ENCODE measurements at regions not wholly inside any gene's neighbourhood (a gene's known extent, or its start where the extent isn't known, plus 50 kb on each side); places are given as distances from the start of the nearest gene placed in this dataset.

- no peak overlapping the region for H3K4me3 ChIP-seq
Measured at GRCh38 chr4:83708500-83709175, 172.7 kb downstream of the GPAT3 start.

DNA sequence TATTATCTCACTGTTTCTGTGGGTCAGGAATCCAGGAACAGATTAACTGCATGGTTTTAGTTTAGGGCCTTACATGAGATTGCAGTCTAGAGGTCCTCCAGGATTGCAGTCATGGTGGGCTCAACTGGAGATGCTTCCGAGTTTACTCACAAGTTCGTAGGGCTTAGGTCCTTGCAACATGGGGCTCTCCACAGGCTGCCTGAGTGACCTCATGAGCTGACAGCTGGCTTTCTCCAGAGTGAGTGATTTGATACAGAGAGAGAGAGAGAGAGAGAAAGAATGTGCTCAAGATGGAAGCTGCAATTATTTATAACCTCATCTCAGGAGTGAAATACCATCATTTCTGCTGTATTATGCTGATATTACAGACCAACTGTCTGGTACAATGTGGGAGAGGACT is 168.9 kb downstream of the GPAT3 start:
- Histone ChIP-seq H3K4me3 (no peak overlapping the region), H3K9me3 (ENCODE audit: low read depth, low read length) (peaks cover 11% of the 10 kb centered on the region; the same call in 1 of the 2 replicates), H3K9ac (ENCODE audit: insufficient read length) (no peak overlapping the region), H3K36me3 (ENCODE audit: insufficient read depth, low read length) (no peaks in the 10 kb centered on the region), H3K27ac (no peak overlapping the region)
- no peak for TF ChIP-seq POLR2AphosphoS5 (IDR thresholded peaks at IDR 0.05; ENCODE audit: borderline replicate concordance, low read depth, low read length)
- TF ChIP-seq EZH2 (IDR thresholded peaks at IDR 0.05), result no peak
- no peak for TF ChIP-seq FOXP2 (optimal IDR thresholded peaks at IDR 0.05; ENCODE audit: control extremely low read depth, extremely low read length, insufficient read depth)
- no peak for DNase-seq (ENCODE audit: low read depth, low spot score)

More at GRCh38 chr4:83708500-83709175, 172.7 kb downstream of the GPAT3 start:
- no peaks in the 10 kb centered on the region for H3K36me3 ChIP-seq (ENCODE audit: insufficient read depth, low read length)
- TF ChIP-seq FOXP2 (optimal IDR thresholded peaks at IDR 0.05; ENCODE audit: control extremely low read depth, extremely low read length, insufficient read depth) (no peak), EZH2 (IDR thresholded peaks at IDR 0.05) (no peak)
- H3K9ac ChIP-seq (ENCODE audit: insufficient read length), result no peak overlapping the region
- peak overlapping the region; percentile 53 for H3K27ac ChIP-seq
- no peaks in the 10 kb centered on the region for H3K9me3 ChIP-seq (ENCODE audit: low read depth, low read length)
- DNase-seq (ENCODE audit: low read depth, low spot score), result no peak

GRCh38 chr4:83703752-83704151 is 167.8 kb downstream of the GPAT3 start:
- Histone ChIP-seq H3K9me3 (ENCODE audit: low read depth, low read length) (peaks cover 11% of the 10 kb centered on the region; the same call in 1 of the 2 replicates), H3K4me3 (peak overlapping the region; percentile 61), H3K9ac (ENCODE audit: insufficient read length) (peak overlapping the region; percentile 66), H3K27ac (peak overlapping the region; percentile 94), H3K36me3 (ENCODE audit: insufficient read depth, low read length) (no peaks in the 10 kb centered on the region)
- DNase-seq (ENCODE audit: low read depth, low spot score), result peak; percentile 71
- TF ChIP-seq POLR2AphosphoS5 (IDR thresholded peaks at IDR 0.05; ENCODE audit: borderline replicate concordance, low read depth, low read length) (no peak), FOXP2 (optimal IDR thresholded peaks at IDR 0.05; ENCODE audit: control extremely low read depth, extremely low read length, insufficient read depth) (no peak), EZH2 (IDR thresholded peaks at IDR 0.05) (no peak)

DNA sequence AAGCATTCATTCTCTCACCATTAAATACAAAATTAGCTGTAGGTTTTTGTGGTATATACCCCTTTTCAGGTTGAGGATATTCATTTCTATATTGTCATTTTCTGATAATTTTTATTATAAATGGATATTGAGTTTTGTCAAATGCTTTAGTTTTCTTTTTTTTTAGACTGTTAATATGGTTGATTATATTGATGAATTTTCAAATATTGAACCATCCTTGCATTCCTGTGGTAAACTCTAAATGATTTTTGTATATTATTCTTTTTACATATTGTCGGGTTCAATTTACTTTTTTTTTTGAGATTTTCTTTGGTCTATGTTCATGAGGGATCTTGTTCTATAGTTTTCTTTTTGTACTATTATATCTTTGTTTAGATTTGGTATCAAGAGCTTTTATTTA is 165.1 kb downstream of the GPAT3 start:
- no peak overlapping the region for H3K9ac ChIP-seq (ENCODE audit: insufficient read length)
- no peak for DNase-seq (ENCODE audit: low read depth, low spot score)
- TF ChIP-seq FOXP2 (optimal IDR thresholded peaks at IDR 0.05; ENCODE audit: control extremely low read depth, extremely low read length, insufficient read depth) (no peak), EZH2 (IDR thresholded peaks at IDR 0.05) (no peak), POLR2AphosphoS5 (IDR thresholded peaks at IDR 0.05; ENCODE audit: borderline replicate concordance, low read depth, low read length) (no peak)
- no peak overlapping the region for H3K4me3 ChIP-seq
- H3K36me3 ChIP-seq (ENCODE audit: insufficient read depth, low read length), result no peaks in the 10 kb centered on the region
- H3K27ac ChIP-seq, result no peak overlapping the region
- H3K9me3 ChIP-seq (ENCODE audit: low read depth, low read length), result peaks cover 11% of the 10 kb centered on the region; the same call in 1 of the 2 replicates

DNA sequence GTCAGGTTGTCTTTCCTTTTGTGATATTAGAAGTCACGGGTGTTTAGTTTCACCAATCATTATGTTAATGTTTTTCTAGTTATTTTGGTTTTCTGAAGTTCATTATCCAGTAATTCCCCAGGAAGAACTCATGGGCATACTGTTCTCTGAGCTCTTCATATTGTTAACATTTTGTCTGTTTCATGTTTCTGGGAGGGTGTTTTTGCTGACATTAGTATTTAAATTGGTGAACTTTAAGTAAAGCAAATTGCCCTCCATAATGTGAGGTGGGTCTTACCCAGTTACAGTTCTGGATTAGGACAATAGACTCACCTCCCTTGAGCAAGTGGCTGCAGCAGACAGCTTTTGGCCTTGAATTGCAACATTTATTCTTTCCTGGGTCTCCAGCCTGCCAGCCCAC is 163.4 kb downstream of the GPAT3 start:
- H3K9ac ChIP-seq (ENCODE audit: insufficient read length), result no peak overlapping the region
- DNase-seq (ENCODE audit: low read depth, low spot score), result no peak
- TF ChIP-seq FOXP2 (optimal IDR thresholded peaks at IDR 0.05; ENCODE audit: control extremely low read depth, extremely low read length, insufficient read depth) (no peak), EZH2 (IDR thresholded peaks at IDR 0.05) (no peak), POLR2AphosphoS5 (IDR thresholded peaks at IDR 0.05; ENCODE audit: borderline replicate concordance, low read depth, low read length) (no peak)
- H3K9me3 ChIP-seq (ENCODE audit: low read depth, low read length), result peaks cover 11% of the 10 kb centered on the region; the same call in 1 of the 2 replicates
- no peak overlapping the region for H3K4me3 ChIP-seq
- no peaks in the 10 kb centered on the region for H3K36me3 ChIP-seq (ENCODE audit: insufficient read depth, low read length)
- no peak overlapping the region for H3K27ac ChIP-seq

DNA sequence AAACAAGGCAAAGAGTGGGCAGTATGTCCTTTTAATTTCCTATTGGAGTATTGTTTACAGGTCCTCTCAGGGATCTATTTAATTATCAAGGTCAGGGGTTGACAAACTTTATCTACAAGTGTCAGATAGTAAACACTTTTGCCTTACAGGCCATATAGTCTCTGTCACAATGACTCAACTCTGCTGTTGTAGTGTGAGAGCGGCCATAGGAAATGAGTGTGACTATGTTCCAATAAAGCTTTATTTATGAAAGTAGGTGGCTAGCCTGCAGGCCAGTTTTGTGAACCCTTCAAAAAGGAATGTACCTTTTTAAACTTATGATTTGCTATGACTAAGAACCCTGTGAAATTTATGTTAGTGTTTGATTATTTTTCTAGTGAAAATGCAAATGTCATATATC is 156.1 kb downstream of the GPAT3 start:
- Histone ChIP-seq H3K27ac (no peak overlapping the region), H3K9me3 (ENCODE audit: low read depth, low read length) (no peaks in the 10 kb centered on the region), H3K9ac (ENCODE audit: insufficient read length) (no peak overlapping the region), H3K4me3 (no peak overlapping the region), H3K36me3 (ENCODE audit: insufficient read depth, low read length) (no peaks in the 10 kb centered on the region)
- TF ChIP-seq EZH2 (IDR thresholded peaks at IDR 0.05), result no peak
- TF ChIP-seq FOXP2 (optimal IDR thresholded peaks at IDR 0.05; ENCODE audit: control extremely low read depth, extremely low read length, insufficient read depth), result no peak
- no peak for TF ChIP-seq POLR2AphosphoS5 (IDR thresholded peaks at IDR 0.05; ENCODE audit: borderline replicate concordance, low read depth, low read length)
- no peak for DNase-seq (ENCODE audit: low read depth, low spot score)

- TF ChIP-seq POLR2AphosphoS5 (IDR thresholded peaks at IDR 0.05; ENCODE audit: borderline replicate concordance, low read depth, low read length) (peak; percentile 43; the same call in 1 of the 2 replicates), FOXP2 (optimal IDR thresholded peaks at IDR 0.05; ENCODE audit: control extremely low read depth, extremely low read length, insufficient read depth) (no peak)
- Histone ChIP-seq H3K9me3 (ENCODE audit: low read depth, low read length) (no peaks in the 10 kb centered on the region), H3K4me3 (peak overlapping the region; percentile 37; the same call in 1 of the 2 replicates), H3K9ac (ENCODE audit: insufficient read length) (no peak overlapping the region), H3K36me3 (ENCODE audit: insufficient read depth, low read length) (no peaks in the 10 kb centered on the region), H3K27ac (peak overlapping the region; percentile 85)
- DNase-seq (ENCODE audit: low read depth, low spot score), result peak; percentile 65
Measured at GRCh38 chr4:83686166-83686565, 150.3 kb downstream of the GPAT3 start.

- Histone ChIP-seq H3K9ac (ENCODE audit: insufficient read length) (no peak overlapping the region), H3K36me3 (ENCODE audit: insufficient read depth, low read length) (no peaks in the 10 kb centered on the region), H3K9me3 (ENCODE audit: low read depth, low read length) (no peaks in the 10 kb centered on the region), H3K4me3 (no peak overlapping the region), H3K27ac (no peak overlapping the region)
- no peak for TF ChIP-seq EZH2 (IDR thresholded peaks at IDR 0.05)
- no peak for TF ChIP-seq FOXP2 (optimal IDR thresholded peaks at IDR 0.05; ENCODE audit: control extremely low read depth, extremely low read length, insufficient read depth)
- TF ChIP-seq POLR2AphosphoS5 (IDR thresholded peaks at IDR 0.05; ENCODE audit: borderline replicate concordance, low read depth, low read length), result no peak
- DNase-seq (ENCODE audit: low read depth, low spot score), result no peak
Measured at GRCh38 chr4:83679692-83680091, 143.8 kb downstream of the GPAT3 start.

- Histone ChIP-seq H3K4me3 (no peak overlapping the region), H3K27ac (peak overlapping the region; percentile 15), H3K9ac (ENCODE audit: insufficient read length) (no peak overlapping the region), H3K36me3 (ENCODE audit: insufficient read depth, low read length) (no peaks in the 10 kb centered on the region), H3K9me3 (ENCODE audit: low read depth, low read length) (no peaks in the 10 kb centered on the region)
- no peak for DNase-seq (ENCODE audit: low read depth, low spot score)
- TF ChIP-seq FOXP2 (optimal IDR thresholded peaks at IDR 0.05; ENCODE audit: control extremely low read depth, extremely low read length, insufficient read depth), result no peak
- TF ChIP-seq POLR2AphosphoS5 (IDR thresholded peaks at IDR 0.05; ENCODE audit: borderline replicate concordance, low read depth, low read length), result no peak
- no peak for TF ChIP-seq EZH2 (IDR thresholded peaks at IDR 0.05)
Measured at GRCh38 chr4:83679254-83679653, 143.3 kb downstream of the GPAT3 start.
